Kasumi-1 (cell line): ENCODE measurements at regions not wholly inside any gene's neighbourhood (a gene's known extent, or its start where the extent isn't known, plus 50 kb on each side); places are given as distances from the start of the nearest gene placed in this dataset.
"Not testable (repeated sequence)": the region's sequence is repeated elsewhere in the genome, so short reads cannot be mapped to it uniquely, and the experiment has no call there.

Experiments used
- DNase-seq, 2 experiments: peaks; one replicate each; lab custom pipeline; 2025; lab: John Stamatoyannopoulos, UW

- DNase-seq = no peak
Measured at GRCh38 chr11:134843735-134844134, 431.7 kb upstream of the B3GAT1 start.

- no peak for DNase-seq
Measured at GRCh38 chr11:134843020-134843419, 431.0 kb upstream of the B3GAT1 start.

- DNase-seq = no peak
Measured at GRCh38 chr11:134841972-134842371, 429.9 kb upstream of the B3GAT1 start.

GRCh38 chr11:134841411-134841810, 429.4 kb upstream of the B3GAT1 start:
- no peak for DNase-seq

GRCh38 chr11:134840945-134841344, 428.9 kb upstream of the B3GAT1 start:
- no peak for DNase-seq

- not testable (repeated sequence) for DNase-seq
Measured at GRCh38 chr11:134840165-134840564, 428.1 kb upstream of the B3GAT1 start.

GRCh38 chr11:134838708-134839107, 426.7 kb upstream of the B3GAT1 start:
- DNase-seq = no peak

GRCh38 chr11:134837887-134838232, 425.8 kb upstream of the B3GAT1 start:
- DNase-seq = no peak

- DNase-seq = no peak
Measured at GRCh38 chr11:134837166-134837886, 425.3 kb upstream of the B3GAT1 start.

GRCh38 chr11:134836561-134836960, 424.5 kb upstream of the B3GAT1 start:
- DNase-seq = no peak

- DNase-seq = no peak
Measured at GRCh38 chr11:134835561-134835960, 423.5 kb upstream of the B3GAT1 start.

GRCh38 chr11:134830312-134830711, 418.3 kb upstream of the B3GAT1 start:
- no peak for DNase-seq

- DNase-seq = no peak
Measured at GRCh38 chr11:134823970-134824369, 411.9 kb upstream of the B3GAT1 start.

- no peak for DNase-seq
Measured at GRCh38 chr11:134822897-134823296, 410.9 kb upstream of the B3GAT1 start.

- no peak for DNase-seq
Measured at GRCh38 chr11:134821422-134821821, 409.4 kb upstream of the B3GAT1 start.

GRCh38 chr11:134819041-134819440, 407.0 kb upstream of the B3GAT1 start:
- DNase-seq = no peak

- DNase-seq = no peak
Measured at GRCh38 chr11:134818516-134818915, 406.5 kb upstream of the B3GAT1 start.

GRCh38 chr11:134815404-134815803, 403.4 kb upstream of the B3GAT1 start:
- no peak for DNase-seq

GRCh38 chr11:134807997-134808396, 396.0 kb upstream of the B3GAT1 start:
- DNase-seq = no peak

GRCh38 chr11:134802598-134802997, 390.6 kb upstream of the B3GAT1 start:
- no peak for DNase-seq

GRCh38 chr11:134802116-134802515, 390.1 kb upstream of the B3GAT1 start:
- DNase-seq = no peak

GRCh38 chr11:134801570-134801969, 389.5 kb upstream of the B3GAT1 start:
- DNase-seq = no peak

- no peak for DNase-seq
Measured at GRCh38 chr11:134800826-134801225, 388.8 kb upstream of the B3GAT1 start.

GRCh38 chr11:134800130-134800529, 388.1 kb upstream of the B3GAT1 start:
- no peak for DNase-seq
